K562 (cell line): ENCODE measurements at regions not wholly inside any gene's neighbourhood (a gene's known extent, or its start where the extent isn't known, plus 50 kb on each side); places are given as distances from the start of the nearest gene placed in this dataset.

Experiments
- HES1 ChIP-seq: fragments of 450-650 bp; IDR thresholded peaks from 2 replicates; pipeline ENCODE4 v1.6.1; 2016; ENCODE audit warnings: low read depth, mild to moderate bottlenecking, moderate library complexity
- KDM2B ChIP-seq: fragments of 250-450 bp; sonication (Bioruptor Pico); IDR thresholded peaks from 2 replicates; pipeline ENCODE4 v1.8.0; 2021; ENCODE audit warnings: mild to moderate bottlenecking, moderate library complexity
- MEIS2 ChIP-seq: fragments of 450-650 bp; IDR thresholded peaks from 2 replicates; pipeline ENCODE4 v1.6.1; 2014; ENCODE audit warnings: mild to moderate bottlenecking; ENCODE audit not compliant: partially characterized antibody
- RBM17 ChIP-seq: fragments of 200-400 bp; formaldehyde crosslinking; IDR thresholded peaks from 2 replicates; pipeline ENCODE4 v1.6.1; 2017; ENCODE audit warnings: low read depth, mild to moderate bottlenecking, low read length, borderline replicate concordance
- SAFB2 ChIP-seq: fragments of 200-400 bp; formaldehyde crosslinking; IDR thresholded peaks from 2 replicates; pipeline ENCODE4 v1.6.1; 2018; ENCODE audit warnings: borderline replicate concordance, low read length, low read depth, moderate library complexity; ENCODE audit not compliant: severe bottlenecking
- TAF1 ChIP-seq: IDR thresholded peaks from 2 replicates; pipeline ENCODE4 v1.6.1; 2011; ENCODE audit warnings: mild to moderate bottlenecking, low read length, moderate library complexity; ENCODE audit not compliant: insufficient read depth, control insufficient read depth, severe bottlenecking; ENCODE audit errors: extremely low read depth
- ZBTB7A ChIP-seq: IDR thresholded peaks from 2 replicates; pipeline ENCODE4 v1.6.1; 2011; ENCODE audit warnings: low read depth, mild to moderate bottlenecking, low read length, moderate library complexity, borderline replicate concordance; ENCODE audit not compliant: control insufficient read depth
- ZC3H11A ChIP-seq: IDR thresholded peaks from 2 replicates; pipeline ENCODE4 v1.6.1; 2012; ENCODE audit warnings: low read depth, low read length, improper control_type of control experiment
- ZNF644 ChIP-seq: fragments of 200-800 bp; sonication (Bioruptor generic); IDR thresholded peaks from 2 replicates; pipeline ENCODE4 v1.6.1; 2016; ENCODE audit warnings: low read depth, missing genetic modification characterization, missing compliant biosample characterization
- TF ChIP-seq, protein P1 (sequence below): fragments of 250-450 bp; sonication (Bioruptor Pico); IDR thresholded peaks from 2 replicates; pipeline ENCODE4 v1.8.0; 2021; ENCODE audit warnings: mild to moderate bottlenecking, moderate library complexity
- TF ChIP-seq, protein P2 (sequence below): sonication (generic); formaldehyde crosslinking; IDR thresholded peaks from 2 replicates; pipeline ENCODE4 v1.9.0; 2022; ENCODE audit warnings: mild to moderate bottlenecking, missing genetic modification reagents

DNA sequence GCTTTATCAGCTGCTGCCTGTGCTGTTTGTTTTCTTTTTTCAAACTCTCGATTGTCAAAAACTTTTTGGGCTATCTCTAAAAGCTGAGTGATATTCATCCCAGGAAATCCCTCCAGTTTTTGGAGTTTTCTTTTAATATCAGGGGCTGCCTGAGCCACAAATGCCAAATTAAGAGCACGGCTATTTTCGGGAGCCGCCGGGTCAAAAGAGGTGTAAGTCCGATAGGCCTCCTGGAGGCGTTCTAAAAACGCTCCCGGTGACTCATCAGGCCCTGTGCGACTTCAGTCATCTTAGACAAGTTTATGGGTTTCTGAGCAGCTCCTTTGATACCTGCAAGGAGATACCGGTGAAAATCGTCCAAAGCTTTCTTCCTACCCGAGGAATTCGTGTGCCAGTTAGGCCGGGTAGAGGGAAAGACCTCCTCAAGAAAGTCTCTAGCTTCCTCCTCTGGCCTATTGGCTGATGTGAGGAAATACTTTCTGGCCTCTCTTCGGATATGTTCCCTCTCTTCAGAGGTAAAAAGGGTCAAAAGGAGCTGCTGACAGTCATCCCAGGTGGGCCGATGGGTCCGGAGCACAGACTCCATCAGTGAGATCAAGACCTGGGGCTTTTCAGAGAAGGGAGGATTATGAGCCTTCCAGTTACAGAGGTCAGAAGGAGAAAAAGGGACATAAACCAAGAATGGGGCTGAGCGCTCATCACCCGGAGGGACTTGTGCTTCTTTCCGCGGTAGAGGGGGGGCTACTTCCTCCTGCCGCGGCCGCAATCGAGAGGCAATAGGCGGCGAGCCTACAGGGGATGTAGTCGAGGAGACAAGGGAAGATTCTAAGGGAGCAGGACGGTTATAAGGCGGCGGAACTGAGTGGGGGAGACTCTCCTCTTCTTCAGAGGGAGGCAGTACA lies 151.1 kb downstream of the TRIM27 start (continued):
- TF ChIP-seq RBM17 (no peak), SAFB2 (no peak), TAF1 (no peak), KDM2B (no peak), ZC3H11A (no peak), ZNF644 (tag) (no peak), MEIS2 (peak; percentile 61), HES1 (0 out of 2 replicates have a peak, but pooled peaks have one; percentile 6), ZBTB7A (no peak)
- TF ChIP-seq, protein P1, sequence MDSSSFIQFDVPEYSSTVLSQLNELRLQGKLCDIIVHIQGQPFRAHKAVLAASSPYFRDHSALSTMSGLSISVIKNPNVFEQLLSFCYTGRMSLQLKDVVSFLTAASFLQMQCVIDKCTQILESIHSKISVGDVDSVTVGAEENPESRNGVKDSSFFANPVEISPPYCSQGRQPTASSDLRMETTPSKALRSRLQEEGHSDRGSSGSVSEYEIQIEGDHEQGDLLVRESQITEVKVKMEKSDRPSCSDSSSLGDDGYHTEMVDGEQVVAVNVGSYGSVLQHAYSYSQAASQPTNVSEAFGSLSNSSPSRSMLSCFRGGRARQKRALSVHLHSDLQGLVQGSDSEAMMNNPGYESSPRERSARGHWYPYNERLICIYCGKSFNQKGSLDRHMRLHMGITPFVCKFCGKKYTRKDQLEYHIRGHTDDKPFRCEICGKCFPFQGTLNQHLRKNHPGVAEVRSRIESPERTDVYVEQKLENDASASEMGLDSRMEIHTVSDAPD (CRISPR knock-in tag) = no peak
- TF ChIP-seq, protein P2, sequence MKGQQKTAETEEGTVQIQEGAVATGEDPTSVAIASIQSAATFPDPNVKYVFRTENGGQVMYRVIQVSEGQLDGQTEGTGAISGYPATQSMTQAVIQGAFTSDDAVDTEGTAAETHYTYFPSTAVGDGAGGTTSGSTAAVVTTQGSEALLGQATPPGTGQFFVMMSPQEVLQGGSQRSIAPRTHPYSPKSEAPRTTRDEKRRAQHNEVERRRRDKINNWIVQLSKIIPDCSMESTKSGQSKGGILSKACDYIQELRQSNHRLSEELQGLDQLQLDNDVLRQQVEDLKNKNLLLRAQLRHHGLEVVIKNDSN (CRISPR knock-in tag) = no peak
